ENCODE measurements at regions not wholly inside any gene's neighbourhood (a gene's known extent, or its start where the extent isn't known, plus 50 kb on each side); places are given as distances from the start of the nearest gene placed in this dataset.

- Histone ChIP-seq H3K27me3 (no peaks in the 10 kb centered on the region), H3K36me3 (no peaks in the 10 kb centered on the region), H3K4me1 (no peaks in the 10 kb centered on the region), H3K9me3 (no peaks in the 10 kb centered on the region), H3K27ac (no peak overlapping the region), H3K4me3 (no peak overlapping the region)
- intact Hi-C loops (cut with DNase I) = no loop called here
- ATAC-seq = no peak
- no peak for DNase-seq
- TF ChIP-seq, protein P1, sequence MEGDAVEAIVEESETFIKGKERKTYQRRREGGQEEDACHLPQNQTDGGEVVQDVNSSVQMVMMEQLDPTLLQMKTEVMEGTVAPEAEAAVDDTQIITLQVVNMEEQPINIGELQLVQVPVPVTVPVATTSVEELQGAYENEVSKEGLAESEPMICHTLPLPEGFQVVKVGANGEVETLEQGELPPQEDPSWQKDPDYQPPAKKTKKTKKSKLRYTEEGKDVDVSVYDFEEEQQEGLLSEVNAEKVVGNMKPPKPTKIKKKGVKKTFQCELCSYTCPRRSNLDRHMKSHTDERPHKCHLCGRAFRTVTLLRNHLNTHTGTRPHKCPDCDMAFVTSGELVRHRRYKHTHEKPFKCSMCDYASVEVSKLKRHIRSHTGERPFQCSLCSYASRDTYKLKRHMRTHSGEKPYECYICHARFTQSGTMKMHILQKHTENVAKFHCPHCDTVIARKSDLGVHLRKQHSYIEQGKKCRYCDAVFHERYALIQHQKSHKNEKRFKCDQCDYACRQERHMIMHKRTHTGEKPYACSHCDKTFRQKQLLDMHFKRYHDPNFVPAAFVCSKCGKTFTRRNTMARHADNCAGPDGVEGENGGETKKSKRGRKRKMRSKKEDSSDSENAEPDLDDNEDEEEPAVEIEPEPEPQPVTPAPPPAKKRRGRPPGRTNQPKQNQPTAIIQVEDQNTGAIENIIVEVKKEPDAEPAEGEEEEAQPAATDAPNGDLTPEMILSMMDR (IDR thresholded peaks at IDR 0.05) = no peak
Measured at GRCh38 chr10:3549118-3549517, 235.9 kb downstream of the KLF6 start.

DNA sequence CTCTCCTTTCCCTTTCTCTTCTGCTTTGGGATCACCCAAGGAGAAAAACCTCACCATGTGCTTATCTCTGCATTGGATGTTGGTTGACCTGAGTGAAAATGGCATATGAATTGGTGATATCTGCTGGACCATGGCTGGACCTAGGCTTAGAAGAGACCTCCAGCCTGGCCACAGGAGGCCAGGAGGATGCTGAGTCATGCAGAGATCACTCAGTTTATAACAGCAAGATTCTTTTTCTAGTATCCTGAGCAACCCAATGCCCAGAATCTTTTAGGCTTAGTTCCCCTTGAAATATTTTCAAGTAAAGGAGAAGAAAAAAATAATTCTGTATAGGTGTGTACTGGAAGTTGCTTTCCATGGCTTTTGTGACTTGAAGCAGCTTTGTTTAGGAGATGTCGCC, 236.3 kb downstream of the KLF6 start:
- no peaks in the 10 kb centered on the region for H3K9me3 ChIP-seq
- no peak for DNase-seq
- intact Hi-C loops (cut with DNase I) = no loop called here
- no peaks in the 10 kb centered on the region for H3K36me3 ChIP-seq
- TF ChIP-seq, protein P1 (IDR thresholded peaks at IDR 0.05) = no peak
- no peak overlapping the region for H3K4me3 ChIP-seq
- no peak overlapping the region for H3K27ac ChIP-seq
- H3K4me1 ChIP-seq = no peaks in the 10 kb centered on the region
- no peak for ATAC-seq
- H3K27me3 ChIP-seq = no peaks in the 10 kb centered on the region

- intact Hi-C loops (cut with DNase I) = no loop called here
- Histone ChIP-seq H3K9me3 (no peaks in the 10 kb centered on the region), H3K4me3 (no peak overlapping the region), H3K27ac (no peak overlapping the region), H3K27me3 (no peaks in the 10 kb centered on the region), H3K36me3 (no peaks in the 10 kb centered on the region), H3K4me1 (no peaks in the 10 kb centered on the region)
- DNase-seq (no peak), ATAC-seq (no peak)
- TF ChIP-seq, protein P1 (IDR thresholded peaks at IDR 0.05) = no peak
Measured at GRCh38 chr10:3548076-3548475, 236.9 kb downstream of the KLF6 start.

- H3K4me3 ChIP-seq = no peak overlapping the region
- DNase-seq = no peak
- no peaks in the 10 kb centered on the region for H3K36me3 ChIP-seq
- H3K27me3 ChIP-seq = no peaks in the 10 kb centered on the region
- H3K9me3 ChIP-seq = no peaks in the 10 kb centered on the region
- no peaks in the 10 kb centered on the region for H3K4me1 ChIP-seq
- TF ChIP-seq, protein P1 (IDR thresholded peaks at IDR 0.05) = no peak
- intact Hi-C loops (cut with DNase I) = no loop called here
- H3K27ac ChIP-seq = no peak overlapping the region
- no peak for ATAC-seq
Measured at GRCh38 chr10:3544561-3544960, 240.4 kb downstream of the KLF6 start.

DNA sequence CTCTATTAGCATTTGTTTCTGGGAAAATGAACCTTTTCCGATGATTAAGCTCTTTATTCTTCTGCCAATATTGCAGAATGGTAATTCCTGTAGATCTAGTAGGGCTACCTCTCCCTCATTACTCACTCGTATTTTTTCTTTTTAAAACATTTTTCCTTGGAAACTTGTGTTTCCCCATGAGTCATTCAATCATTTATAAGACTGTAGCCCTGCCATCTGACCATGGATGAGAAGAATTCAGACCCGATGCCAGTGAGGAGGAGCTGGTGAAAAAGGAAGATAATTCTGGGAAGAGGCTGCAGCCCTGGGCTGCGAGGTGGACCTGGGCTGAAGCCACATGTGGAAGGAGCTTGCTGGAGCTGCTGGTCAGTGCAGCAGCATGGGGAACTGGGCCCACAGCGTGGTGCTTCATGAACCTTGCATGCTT, 242.8 kb downstream of the KLF6 start:
- peak; percentile 42 for ATAC-seq
- no peak for DNase-seq
- no peak overlapping the region for H3K4me3 ChIP-seq
- H3K9me3 ChIP-seq = no peaks in the 10 kb centered on the region
- intact Hi-C loops (cut with DNase I) = no loop called here
- TF ChIP-seq, protein P1 (IDR thresholded peaks at IDR 0.05) = no peak
- peak overlapping the region in 1 of 2 donors; percentile 19 for H3K27ac ChIP-seq
- no peaks in the 10 kb centered on the region for H3K27me3 ChIP-seq
- H3K36me3 ChIP-seq = no peaks in the 10 kb centered on the region
- peaks cover 9 to 10% of the 10 kb centered on the region in 2 donors for H3K4me1 ChIP-seq
